ENCODE measurements at regions not wholly inside any gene's neighbourhood (a gene's known extent, or its start where the extent isn't known, plus 50 kb on each side); places are given as distances from the start of the nearest gene placed in this dataset.

GRCh38 chr4:177077095-177077971, 232.3 kb upstream of the NEIL3 start:
- intact Hi-C loops (cut with DNase I; ENCODE audit: low total_unique reads): no loop called here
- Histone ChIP-seq H3K4me1 (no peaks in the 10 kb centered on the region), H3K27ac (no peak overlapping the region), H3K4me3 (no peak overlapping the region), H3K27me3 (no peaks in the 10 kb centered on the region), H3K36me3 (no peaks in the 10 kb centered on the region), H3K9me3 (no peaks in the 10 kb centered on the region)
- TF ChIP-seq POLR2A (IDR thresholded peaks at IDR 0.05): no peak
- TF ChIP-seq CTCF (IDR thresholded peaks at IDR 0.05): no peak
- DNase-seq: no peak

GRCh38 chr4:177079327-177079726, 230.3 kb upstream of the NEIL3 start:
- no peak for TF ChIP-seq CTCF (IDR thresholded peaks at IDR 0.05)
- TF ChIP-seq POLR2A (IDR thresholded peaks at IDR 0.05): no peak
- intact Hi-C loops (cut with DNase I; ENCODE audit: low total_unique reads): no loop called here
- no peaks in the 10 kb centered on the region for H3K9me3 ChIP-seq
- no peaks in the 10 kb centered on the region for H3K36me3 ChIP-seq
- no peak overlapping the region for H3K4me3 ChIP-seq
- DNase-seq: no peak
- H3K27ac ChIP-seq: no peak overlapping the region
- H3K27me3 ChIP-seq: no peaks in the 10 kb centered on the region
- no peaks in the 10 kb centered on the region for H3K4me1 ChIP-seq

- TF ChIP-seq CTCF (IDR thresholded peaks at IDR 0.05): no peak
- TF ChIP-seq POLR2A (IDR thresholded peaks at IDR 0.05): no peak
Measured at GRCh38 chr4:177080388-177080787, 229.3 kb upstream of the NEIL3 start.

GRCh38 chr4:177087060-177087459, 222.6 kb upstream of the NEIL3 start:
- Histone ChIP-seq H3K27me3 (no peaks in the 10 kb centered on the region), H3K4me1 (no peaks in the 10 kb centered on the region), H3K9me3 (no peaks in the 10 kb centered on the region), H3K27ac (no peak overlapping the region), H3K36me3 (no peaks in the 10 kb centered on the region), H3K4me3 (no peak overlapping the region)
- intact Hi-C loops (cut with DNase I; ENCODE audit: low total_unique reads): no loop called here
- TF ChIP-seq CTCF (IDR thresholded peaks at IDR 0.05) (no peak), POLR2A (IDR thresholded peaks at IDR 0.05) (no peak)
- no peak for DNase-seq

More at GRCh38 chr4:177080388-177080787, 229.3 kb upstream of the NEIL3 start:
- Histone ChIP-seq H3K4me1 (no peaks in the 10 kb centered on the region), H3K27ac (no peak overlapping the region), H3K4me3 (no peak overlapping the region), H3K9me3 (no peaks in the 10 kb centered on the region), H3K27me3 (no peaks in the 10 kb centered on the region), H3K36me3 (no peaks in the 10 kb centered on the region)
- intact Hi-C loops (cut with DNase I; ENCODE audit: low total_unique reads): no loop called here
- DNase-seq: no peak

- TF ChIP-seq CTCF (IDR thresholded peaks at IDR 0.05) (no peak), POLR2A (IDR thresholded peaks at IDR 0.05) (no peak)
- intact Hi-C loops (cut with DNase I; ENCODE audit: low total_unique reads): no loop called here
- no peak overlapping the region for H3K27ac ChIP-seq
- DNase-seq: no peak
- H3K9me3 ChIP-seq: no peaks in the 10 kb centered on the region
- H3K4me3 ChIP-seq: no peak overlapping the region
- H3K4me1 ChIP-seq: no peaks in the 10 kb centered on the region
- no peaks in the 10 kb centered on the region for H3K36me3 ChIP-seq
- H3K27me3 ChIP-seq: no peaks in the 10 kb centered on the region
Measured at GRCh38 chr4:177087499-177087898, 222.2 kb upstream of the NEIL3 start.

Measured in uterus (tissue), 3 donors.